Activated B cell treated with CpG ODN at 0.5 μM for 24 hours (primary cell): ENCODE measurements at regions not wholly inside any gene's neighbourhood (a gene's known extent, or its start where the extent isn't known, plus 50 kb on each side); places are given as distances from the start of the nearest gene placed in this dataset.

Experiments
- ATAC-seq: fragments of 200-7000 bp; cut with Tn5 transposase; one replicate; pipeline ENCODE4 v1.10.0; 2021; ENCODE audit warnings: low read depth, mild to moderate bottlenecking, moderate library complexity
- CTCF ChIA-PET: fragments of 350-600 bp; sonication (Branson Sonifier 250); formaldehyde crosslinking; loops from one replicate; lab custom pipeline; 2021; ENCODE audit warnings: antibody characterized with exemption; lab: Charles Lee
- POLR2A ChIA-PET: fragments of 350-600 bp; sonication (Branson Sonifier 250); formaldehyde crosslinking; loops from one replicate; lab custom pipeline; 2021; ENCODE audit warnings: antibody characterized with exemption; lab: Charles Lee
- DNase-seq: peaks from one replicate; pipeline ENCODE4 v3.0.0; 2022
- H3K27ac Mint-ChIP-seq: one replicate; pipeline ENCODE4 v1.8.0; 2020; ENCODE audit warnings: mixed read lengths
- H3K27me3 Mint-ChIP-seq: one replicate; pipeline ENCODE4 v1.8.0; 2021; ENCODE audit warnings: mixed read lengths
- H3K36me3 Mint-ChIP-seq: one replicate; pipeline ENCODE4 v1.8.0; 2021; ENCODE audit warnings: low read depth, mixed read lengths
- H3K4me1 Mint-ChIP-seq: one replicate; pipeline ENCODE4 v1.8.0; 2021; ENCODE audit warnings: mixed read lengths
- H3K4me3 Mint-ChIP-seq: one replicate; pipeline ENCODE4 v1.8.0; 2020; ENCODE audit warnings: mild to moderate bottlenecking, mixed read lengths
- H3K9me3 Mint-ChIP-seq: one replicate; pipeline ENCODE4 v1.8.0; 2020; ENCODE audit warnings: mixed read lengths
- CTCF ChIP-seq: fragments of 200-600 bp; IDR thresholded peaks from one replicate; pipeline ENCODE4 v1.8.0; 2022; ENCODE audit warnings: antibody characterized with exemption, mild to moderate bottlenecking
- intact Hi-C: fragments of 100-400 bp; cut with micrococcal nuclease; formaldehyde crosslinking; loops from one replicate; pipeline ENCODE4 v1.15.1; 2024

DNA sequence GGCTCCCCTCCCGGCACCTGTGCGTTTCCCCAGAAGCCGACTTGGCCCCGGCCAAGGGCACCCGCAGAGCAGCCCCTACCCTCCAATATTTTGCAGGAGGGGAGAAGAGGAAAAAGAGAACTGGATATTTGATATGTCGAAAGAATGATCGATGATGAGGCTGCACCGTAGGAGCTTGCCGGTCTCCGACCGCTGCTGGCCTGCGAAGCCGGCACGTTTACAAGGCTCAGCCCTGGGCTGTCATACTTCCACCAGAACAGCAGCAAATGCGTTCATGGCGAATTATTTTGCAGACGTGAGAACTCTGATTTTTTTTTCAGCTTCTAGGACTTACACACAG is 296.7 kb downstream of the TFAP2C start:
- Mint-ChIP-seq H3K36me3 (no peaks in the 10 kb centered on the region), H3K27me3 (peaks cover 65% of the 10 kb centered on the region), H3K9me3 (peaks cover 2% of the 10 kb centered on the region), H3K4me1 (no peaks in the 10 kb centered on the region), H3K4me3 (no peak overlapping the region), H3K27ac (no peak overlapping the region)
- intact Hi-C loops = no loop called here
- TF ChIP-seq CTCF = no peak
- CTCF ChIA-PET = no interaction called here
- no peak for DNase-seq
- POLR2A ChIA-PET = no interaction called here
- ATAC-seq = no peak

DNA sequence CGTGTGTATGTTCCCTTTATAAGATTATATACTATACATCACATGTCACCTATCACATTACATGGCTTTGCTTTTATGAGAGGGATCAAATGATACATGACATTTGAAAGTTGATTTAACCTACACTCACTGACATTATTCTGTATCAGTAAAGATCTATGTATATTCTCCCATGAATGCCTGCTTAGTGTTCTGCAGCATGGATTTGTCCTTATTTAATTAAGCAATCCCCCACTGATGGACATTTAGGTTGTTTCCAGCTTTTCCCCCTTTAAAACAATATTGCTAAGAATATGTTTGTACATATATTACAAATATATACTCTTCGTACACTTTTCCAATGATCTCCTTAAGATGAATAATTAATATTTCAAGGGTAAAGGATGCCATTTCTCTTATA is 297.4 kb downstream of the TFAP2C start:
- DNase-seq = no peak
- TF ChIP-seq CTCF = no peak
- no peaks in the 10 kb centered on the region for H3K36me3 Mint-ChIP-seq
- H3K27me3 Mint-ChIP-seq = peaks cover 67% of the 10 kb centered on the region
- no peak overlapping the region for H3K27ac Mint-ChIP-seq
- no peak for ATAC-seq
- intact Hi-C loops = no loop called here
- H3K4me3 Mint-ChIP-seq = no peak overlapping the region
- no peaks in the 10 kb centered on the region for H3K4me1 Mint-ChIP-seq
- ChIA-PET POLR2A (no interaction called here), CTCF (no interaction called here)
- peaks cover 2% of the 10 kb centered on the region for H3K9me3 Mint-ChIP-seq

GRCh38 chr20:56927127-56927526 is 298.0 kb downstream of the TFAP2C start:
- H3K9me3 Mint-ChIP-seq = peaks cover 2% of the 10 kb centered on the region
- no peaks in the 10 kb centered on the region for H3K36me3 Mint-ChIP-seq
- POLR2A ChIA-PET = no interaction called here
- H3K27ac Mint-ChIP-seq = no peak overlapping the region
- TF ChIP-seq CTCF = no peak
- H3K27me3 Mint-ChIP-seq = peaks cover 61% of the 10 kb centered on the region
- DNase-seq = no peak
- H3K4me1 Mint-ChIP-seq = no peaks in the 10 kb centered on the region
- intact Hi-C loops = no loop called here
- ATAC-seq = no peak
- no peak overlapping the region for H3K4me3 Mint-ChIP-seq
- CTCF ChIA-PET = no interaction called here

DNA sequence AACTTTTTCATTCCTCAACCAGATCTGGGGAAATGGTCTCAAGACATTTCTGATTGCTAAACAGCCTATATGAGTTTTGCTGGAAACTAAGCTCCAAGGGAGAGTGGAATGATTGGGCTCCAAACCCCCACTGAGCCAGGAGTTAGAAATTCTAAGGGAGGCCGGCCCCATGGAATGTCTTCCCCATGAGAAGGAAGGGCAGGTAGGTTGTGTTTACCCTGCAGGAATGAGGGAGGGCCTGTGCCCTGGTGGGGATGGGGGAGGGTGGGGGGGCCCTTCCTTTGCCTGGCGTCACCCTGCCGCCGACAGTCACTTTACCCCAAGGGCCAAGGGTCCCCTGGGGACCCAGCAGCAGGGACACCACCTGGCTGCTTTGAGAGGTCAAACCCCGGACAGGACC is 298.9 kb downstream of the TFAP2C start:
- H3K36me3 Mint-ChIP-seq = no peaks in the 10 kb centered on the region
- H3K27ac Mint-ChIP-seq = no peak overlapping the region
- ChIA-PET POLR2A (no interaction called here), CTCF (no interaction called here)
- intact Hi-C loops = no loop called here
- H3K9me3 Mint-ChIP-seq = peaks cover 2% of the 10 kb centered on the region
- peaks cover 55% of the 10 kb centered on the region for H3K27me3 Mint-ChIP-seq
- TF ChIP-seq CTCF = no peak
- ATAC-seq (no peak), DNase-seq (no peak)
- no peaks in the 10 kb centered on the region for H3K4me1 Mint-ChIP-seq
- H3K4me3 Mint-ChIP-seq = no peak overlapping the region

- H3K4me3 Mint-ChIP-seq = no peak overlapping the region
- H3K27me3 Mint-ChIP-seq = peaks cover 46% of the 10 kb centered on the region
- DNase-seq (no peak), ATAC-seq (no peak)
- peaks cover 2% of the 10 kb centered on the region for H3K9me3 Mint-ChIP-seq
- no peak for TF ChIP-seq CTCF
- no peaks in the 10 kb centered on the region for H3K4me1 Mint-ChIP-seq
- no peak overlapping the region for H3K27ac Mint-ChIP-seq
- H3K36me3 Mint-ChIP-seq = no peaks in the 10 kb centered on the region
- ChIA-PET POLR2A (no interaction called here), CTCF (no interaction called here)
- intact Hi-C loops = no loop called here
These were observed 300.5 kb downstream of the TFAP2C start for GRCh38 chr20:56929606-56930005.
